ENCODE measurements at regions not wholly inside any gene's neighbourhood (a gene's known extent, or its start where the extent isn't known, plus 50 kb on each side); places are given as distances from the start of the nearest gene placed in this dataset.

GRCh38 chr6:170042596-170043118 lies 248.2 kb downstream of the DLL1 start:
- Histone ChIP-seq H3K9me3 (ENCODE audit: control insufficient read depth, insufficient read depth, low read length) (no peaks in the 10 kb centered on the region), H3K4me1 (ENCODE audit: control insufficient read depth, insufficient read depth, low read length) (no peaks in the 10 kb centered on the region), H3K27me3 (ENCODE audit: control insufficient read depth, insufficient read depth, low read length) (no peaks in the 10 kb centered on the region), H3K36me3 (ENCODE audit: control insufficient read depth, insufficient read depth, low read length) (no peaks in the 10 kb centered on the region), H3K27ac (ENCODE audit: low read length) (no peak overlapping the region), H3K4me3 (ENCODE audit: low read length) (no peak overlapping the region)
- Mint-ChIP-seq H3K4me3 (no peak overlapping the region), H3K27ac (no peak overlapping the region), H3K36me3 (no peaks in the 10 kb centered on the region), H3K27me3 (ENCODE audit: low read depth in 2 of 2) (peaks cover 12 to 18% of the 10 kb centered on the region in 2 donors), H3K9me3 (no peaks in the 10 kb centered on the region), H3K4me1 (no peaks in the 10 kb centered on the region)
- WGBS (ENCODE audit: insufficient coverage), result 93% methylated on average over 13 of the region's 13 CpGs
- TF ChIP-seq, protein P1, sequence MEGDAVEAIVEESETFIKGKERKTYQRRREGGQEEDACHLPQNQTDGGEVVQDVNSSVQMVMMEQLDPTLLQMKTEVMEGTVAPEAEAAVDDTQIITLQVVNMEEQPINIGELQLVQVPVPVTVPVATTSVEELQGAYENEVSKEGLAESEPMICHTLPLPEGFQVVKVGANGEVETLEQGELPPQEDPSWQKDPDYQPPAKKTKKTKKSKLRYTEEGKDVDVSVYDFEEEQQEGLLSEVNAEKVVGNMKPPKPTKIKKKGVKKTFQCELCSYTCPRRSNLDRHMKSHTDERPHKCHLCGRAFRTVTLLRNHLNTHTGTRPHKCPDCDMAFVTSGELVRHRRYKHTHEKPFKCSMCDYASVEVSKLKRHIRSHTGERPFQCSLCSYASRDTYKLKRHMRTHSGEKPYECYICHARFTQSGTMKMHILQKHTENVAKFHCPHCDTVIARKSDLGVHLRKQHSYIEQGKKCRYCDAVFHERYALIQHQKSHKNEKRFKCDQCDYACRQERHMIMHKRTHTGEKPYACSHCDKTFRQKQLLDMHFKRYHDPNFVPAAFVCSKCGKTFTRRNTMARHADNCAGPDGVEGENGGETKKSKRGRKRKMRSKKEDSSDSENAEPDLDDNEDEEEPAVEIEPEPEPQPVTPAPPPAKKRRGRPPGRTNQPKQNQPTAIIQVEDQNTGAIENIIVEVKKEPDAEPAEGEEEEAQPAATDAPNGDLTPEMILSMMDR (IDR thresholded peaks at IDR 0.05), result no peak
- intact Hi-C loops (cut with micrococcal nuclease), result no loop called here
- ATAC-seq, result no peak
- DNase-seq, result no peak

GRCh38 chr6:170042123-170042522 lies 248.8 kb downstream of the DLL1 start:
- Mint-ChIP-seq H3K36me3 (no peaks in the 10 kb centered on the region), H3K27me3 (ENCODE audit: low read depth in 2 of 2) (peaks cover 8 to 14% of the 10 kb centered on the region in 2 donors), H3K27ac (no peak overlapping the region), H3K4me1 (no peaks in the 10 kb centered on the region), H3K4me3 (no peak overlapping the region), H3K9me3 (no peaks in the 10 kb centered on the region)
- ATAC-seq (no peak), DNase-seq (no peak)
- TF ChIP-seq, protein P1 (IDR thresholded peaks at IDR 0.05), result no peak
- Histone ChIP-seq H3K4me3 (ENCODE audit: low read length) (no peak overlapping the region), H3K9me3 (ENCODE audit: control insufficient read depth, insufficient read depth, low read length) (no peaks in the 10 kb centered on the region), H3K27me3 (ENCODE audit: control insufficient read depth, insufficient read depth, low read length) (no peaks in the 10 kb centered on the region), H3K4me1 (ENCODE audit: control insufficient read depth, insufficient read depth, low read length) (no peaks in the 10 kb centered on the region), H3K36me3 (ENCODE audit: control insufficient read depth, insufficient read depth, low read length) (no peaks in the 10 kb centered on the region), H3K27ac (ENCODE audit: low read length) (no peak overlapping the region)
- 89% methylated on average over 3 of the region's 4 CpGs for WGBS (ENCODE audit: insufficient coverage)
- intact Hi-C loops (cut with micrococcal nuclease), result no loop called here

GRCh38 chr6:170041526-170041925 lies 249.4 kb downstream of the DLL1 start:
- no peak overlapping the region for H3K27ac Mint-ChIP-seq
- no peaks in the 10 kb centered on the region for H3K36me3 Mint-ChIP-seq
- H3K4me1 Mint-ChIP-seq, result no peaks in the 10 kb centered on the region
- no peaks in the 10 kb centered on the region for H3K9me3 Mint-ChIP-seq
- H3K4me3 Mint-ChIP-seq, result no peak overlapping the region
- H3K36me3 ChIP-seq (ENCODE audit: control insufficient read depth, insufficient read depth, low read length), result no peaks in the 10 kb centered on the region
- H3K27me3 ChIP-seq (ENCODE audit: control insufficient read depth, insufficient read depth, low read length), result no peaks in the 10 kb centered on the region
- peaks cover 7 to 14% of the 10 kb centered on the region in 2 donors for H3K27me3 Mint-ChIP-seq (ENCODE audit: low read depth in 2 of 2)
- H3K27ac ChIP-seq (ENCODE audit: low read length), result no peak overlapping the region
- 94% methylated on average over 5 of the region's 6 CpGs for WGBS (ENCODE audit: insufficient coverage)
- intact Hi-C loops (cut with micrococcal nuclease), result no loop called here
- H3K9me3 ChIP-seq (ENCODE audit: control insufficient read depth, insufficient read depth, low read length), result no peaks in the 10 kb centered on the region
- H3K4me3 ChIP-seq (ENCODE audit: low read length), result no peak overlapping the region
- DNase-seq, result no peak
- no peak for ATAC-seq
- H3K4me1 ChIP-seq (ENCODE audit: control insufficient read depth, insufficient read depth, low read length), result no peaks in the 10 kb centered on the region
- TF ChIP-seq, protein P1 (IDR thresholded peaks at IDR 0.05), result no peak

GRCh38 chr6:170040906-170041305 lies 250.0 kb downstream of the DLL1 start:
- ATAC-seq (no peak), DNase-seq (no peak)
- H3K27ac Mint-ChIP-seq, result no peak overlapping the region
- TF ChIP-seq, protein P1 (IDR thresholded peaks at IDR 0.05), result no peak
- Histone ChIP-seq H3K27me3 (ENCODE audit: control insufficient read depth, insufficient read depth, low read length) (no peaks in the 10 kb centered on the region), H3K36me3 (ENCODE audit: control insufficient read depth, insufficient read depth, low read length) (no peaks in the 10 kb centered on the region), H3K9me3 (ENCODE audit: control insufficient read depth, insufficient read depth, low read length) (no peaks in the 10 kb centered on the region), H3K4me3 (ENCODE audit: low read length) (no peak overlapping the region), H3K27ac (ENCODE audit: low read length) (no peak overlapping the region), H3K4me1 (ENCODE audit: control insufficient read depth, insufficient read depth, low read length) (no peaks in the 10 kb centered on the region)
- peaks cover 3 to 14% of the 10 kb centered on the region in 2 donors for H3K27me3 Mint-ChIP-seq (ENCODE audit: low read depth in 2 of 2)
- intact Hi-C loops (cut with micrococcal nuclease), result no loop called here
- no peaks in the 10 kb centered on the region for H3K4me1 Mint-ChIP-seq
- no peaks in the 10 kb centered on the region for H3K36me3 Mint-ChIP-seq
- 85% methylated on average over 5 of the region's 5 CpGs for WGBS (ENCODE audit: insufficient coverage)
- no peaks in the 10 kb centered on the region for H3K9me3 Mint-ChIP-seq
- no peak overlapping the region for H3K4me3 Mint-ChIP-seq

All from natural killer cell (primary cell).